Urinary bladder (tissue), 3 donors: ENCODE measurements at regions not wholly inside any gene's neighbourhood (a gene's known extent, or its start where the extent isn't known, plus 50 kb on each side); places are given as distances from the start of the nearest gene placed in this dataset.

ENCODE experiments used
- DNase-seq: peaks from one replicate; pipeline ENCODE4 v3.0.0-alpha.2; 2015; ENCODE audit errors: extremely low spot score
- H3K27ac ChIP-seq: one replicate; pipeline ENCODE4 v1.5.1; 2013; ENCODE audit warnings: low read depth, mild to moderate bottlenecking, moderate library complexity
- H3K36me3 ChIP-seq: one replicate; pipeline ENCODE4 v1.6.1; 2013; ENCODE audit warnings: mild to moderate bottlenecking, moderate library complexity; ENCODE audit not compliant: insufficient read depth
- H3K4me1 ChIP-seq: one replicate; pipeline ENCODE4 v1.6.1; 2013; ENCODE audit warnings: mild to moderate bottlenecking, moderate library complexity; ENCODE audit not compliant: insufficient read depth
- H3K4me3 ChIP-seq: one replicate; pipeline ENCODE4 v1.5.1; 2013; ENCODE audit warnings: low read depth, low read length
- WGBS: extraction: QIAGEN DNeasy Blood & Tissue Kit; methylation state at CpG from one replicate; pipeline ENCODE4 v1.1.7; 2013; 5-methylcytosine and 5-hydroxymethylcytosine counted together
- donor health status: healthy with polysubstance abuse.
- donor health status: healthy.

GRCh38 chr20:24834310-24834709 lies 114.8 kb upstream of the CST7 start:
- no peaks in the 10 kb centered on the region for H3K4me1 ChIP-seq
- H3K27ac ChIP-seq: no peak overlapping the region
- 94% methylated on average over 1 of the region's 1 CpG for WGBS
- no peak for DNase-seq
- H3K4me3 ChIP-seq: no peak overlapping the region
- no peaks in the 10 kb centered on the region for H3K36me3 ChIP-seq

- Histone ChIP-seq H3K4me3 (no peak overlapping the region), H3K36me3 (no peaks in the 10 kb centered on the region), H3K27ac (no peak overlapping the region), H3K4me1 (no peaks in the 10 kb centered on the region)
- DNase-seq: no peak
- 77% methylated on average over 5 of the region's 5 CpGs for WGBS
Observed at GRCh38 chr20:24835195-24835594, 113.9 kb upstream of the CST7 start.

GRCh38 chr20:24836041-24836533 lies 113.0 kb upstream of the CST7 start:
- H3K27ac ChIP-seq: no peak overlapping the region
- H3K36me3 ChIP-seq: no peaks in the 10 kb centered on the region
- WGBS: 93% methylated on average over 3 of the region's 3 CpGs
- no peak overlapping the region for H3K4me3 ChIP-seq
- DNase-seq: no peak
- no peaks in the 10 kb centered on the region for H3K4me1 ChIP-seq

- no peaks in the 10 kb centered on the region for H3K36me3 ChIP-seq
- 64% methylated on average over 9 of the region's 9 CpGs for WGBS
Observed at GRCh38 chr20:24836661-24837299, 112.3 kb upstream of the CST7 start.

GRCh38 chr20:24837781-24838450 lies 111.2 kb upstream of the CST7 start:
- Histone ChIP-seq H3K27ac (no peak overlapping the region), H3K36me3 (no peaks in the 10 kb centered on the region), H3K4me1 (no peaks in the 10 kb centered on the region), H3K4me3 (no peak overlapping the region)
- WGBS: 85% methylated on average over 7 of the region's 7 CpGs
- DNase-seq: no peak

More at GRCh38 chr20:24836661-24837299, 112.3 kb upstream of the CST7 start:
- no peak for DNase-seq
- Histone ChIP-seq H3K27ac (no peak overlapping the region), H3K4me3 (no peak overlapping the region), H3K4me1 (no peaks in the 10 kb centered on the region)

GRCh38 chr20:24838546-24839535 lies 110.2 kb upstream of the CST7 start:
- Histone ChIP-seq H3K27ac (no peak overlapping the region), H3K4me3 (no peak overlapping the region), H3K36me3 (no peaks in the 10 kb centered on the region), H3K4me1 (no peaks in the 10 kb centered on the region)
- 87% methylated on average over 8 of the region's 8 CpGs for WGBS
- no peak for DNase-seq

GRCh38 chr20:24840121-24840713 lies 108.9 kb upstream of the CST7 start:
- DNase-seq: no peak
- 56% methylated on average over 8 of the region's 8 CpGs for WGBS

GRCh38 chr20:24842274-24842917 lies 106.7 kb upstream of the CST7 start:
- no peaks in the 10 kb centered on the region for H3K36me3 ChIP-seq
- no peak overlapping the region for H3K4me3 ChIP-seq
- no peak for DNase-seq
- 57% methylated on average over 12 of the region's 12 CpGs for WGBS
- no peaks in the 10 kb centered on the region for H3K4me1 ChIP-seq
- no peak overlapping the region for H3K27ac ChIP-seq

More at GRCh38 chr20:24840121-24840713, 108.9 kb upstream of the CST7 start:
- Histone ChIP-seq H3K4me1 (no peaks in the 10 kb centered on the region), H3K4me3 (no peak overlapping the region), H3K27ac (no peak overlapping the region), H3K36me3 (no peaks in the 10 kb centered on the region)

- Histone ChIP-seq H3K27ac (no peak overlapping the region), H3K4me3 (no peak overlapping the region), H3K4me1 (no peaks in the 10 kb centered on the region), H3K36me3 (no peaks in the 10 kb centered on the region)
- no peak for DNase-seq
- WGBS: 70% methylated on average over 7 of the region's 7 CpGs
Observed at GRCh38 chr20:24842918-24843715, 106.0 kb upstream of the CST7 start.

- DNase-seq: no peak
- H3K4me3 ChIP-seq: no peak overlapping the region
- H3K27ac ChIP-seq: no peak overlapping the region
- H3K4me1 ChIP-seq: no peaks in the 10 kb centered on the region
- 73% methylated on average over 5 of the region's 5 CpGs for WGBS
- H3K36me3 ChIP-seq: no peaks in the 10 kb centered on the region
Observed at GRCh38 chr20:24850176-24850575, 98.9 kb upstream of the CST7 start.

GRCh38 chr20:24851346-24852019 lies 97.6 kb upstream of the CST7 start:
- WGBS: 75% methylated on average over 3 of the region's 3 CpGs
- no peak for DNase-seq
- no peak overlapping the region for H3K4me3 ChIP-seq
- no peaks in the 10 kb centered on the region for H3K36me3 ChIP-seq
- no peaks in the 10 kb centered on the region for H3K4me1 ChIP-seq
- no peak overlapping the region for H3K27ac ChIP-seq

- 43% methylated on average over 1 of the region's 1 CpG for WGBS
- H3K4me3 ChIP-seq: no peak overlapping the region
- DNase-seq: no peak
- no peaks in the 10 kb centered on the region for H3K36me3 ChIP-seq
- H3K27ac ChIP-seq: no peak overlapping the region
- H3K4me1 ChIP-seq: no peaks in the 10 kb centered on the region
Observed at GRCh38 chr20:24853916-24854315, 95.2 kb upstream of the CST7 start.
